OCI-LY3 (cell line): ENCODE measurements at regions not wholly inside any gene's neighbourhood (a gene's known extent, or its start where the extent isn't known, plus 50 kb on each side); places are given as distances from the start of the nearest gene placed in this dataset.

Experiments used
- H2AFZ ChIP-seq: fragments of 200-600, 300-600 bp; shearing (Covaris generic); 2 replicates; pipeline ENCODE4 v1.6.0; 2014; ENCODE audit warnings: antibody characterized with exemption, low read depth, low read length
- H3K27ac ChIP-seq: fragments of 200-600, 300-600 bp; sonication (generic); 2 replicates; pipeline ENCODE4 v1.5.1; 2014; ENCODE audit warnings: mild to moderate bottlenecking, low read length, moderate library complexity, mixed read lengths
- H3K27me3 ChIP-seq: fragments of 200-600, 300-600 bp; sonication (generic); 2 replicates; pipeline ENCODE4 v1.6.1; 2014; ENCODE audit warnings: low read depth, low read length, mixed read lengths
- H3K36me3 ChIP-seq: fragments of 200-600, 300-600 bp; sonication (generic); replicated peaks from 2 replicates; pipeline ENCODE3; 2014; ENCODE audit warnings: low read depth, low read length, mixed read lengths
- H3K4me1 ChIP-seq: fragments of 300-600, 200-600 bp; sonication (generic); 2 replicates; pipeline ENCODE4 v1.6.1; 2014; ENCODE audit warnings: low read length, mixed read lengths
- H3K4me2 ChIP-seq: fragments of 200-600, 300-600 bp; sonication (generic); 2 replicates; pipeline ENCODE4 v1.6.1; 2014; ENCODE audit warnings: low read length, mixed read lengths
- H3K4me3 ChIP-seq: fragments of 300-600, 200-600 bp; sonication (generic); 2 replicates; pipeline ENCODE4 v1.5.1; 2014; ENCODE audit warnings: antibody characterized with exemption, mild to moderate bottlenecking, low read length, moderate library complexity
- H3K79me2 ChIP-seq: fragments of 300-600, 200-600 bp; shearing (Covaris generic); 2 replicates; pipeline ENCODE4 v1.6.1; 2014; ENCODE audit warnings: mild to moderate bottlenecking, low read length, mixed read lengths
- H3K9ac ChIP-seq: fragments of 300-600, 200-600 bp; shearing (Covaris generic); 2 replicates; pipeline ENCODE4 v1.6.0; 2014; ENCODE audit warnings: mild to moderate bottlenecking, low read length, moderate library complexity
- H3K9me3 ChIP-seq: fragments of 200-600, 300-600 bp; shearing (Covaris generic); 2 replicates; pipeline ENCODE4 v1.6.1; 2014; ENCODE audit warnings: low read length, mixed read lengths; ENCODE audit not compliant: insufficient read depth
- H4K20me1 ChIP-seq: fragments of 200-600, 300-600 bp; sonication (generic); 2 replicates; pipeline ENCODE4 v1.6.1; 2016; ENCODE audit warnings: low read length, mixed read lengths; ENCODE audit not compliant: insufficient read depth
- CTCF ChIP-seq: fragments of 200-600, 300-600 bp; sonication (generic); IDR thresholded peaks from 2 replicates; pipeline ENCODE4 v1.5.1; 2014; ENCODE audit warnings: antibody characterized with exemption, low read length, low read depth
- EZH2phosphoT487 ChIP-seq: fragments of 200-600 bp; shearing (Covaris generic); IDR thresholded peaks from 2 replicates; pipeline ENCODE4 v1.6.1; 2018; ENCODE audit warnings: antibody characterized with exemption, mixed run types, low read depth

- Histone ChIP-seq H3K9me3 (no peaks in the 10 kb centered on the region), H3K27ac (no peak overlapping the region), H3K4me1 (no peaks in the 10 kb centered on the region), H4K20me1 (no peaks in the 10 kb centered on the region), H3K9ac (no peak overlapping the region), H3K79me2 (no peaks in the 10 kb centered on the region), H2AFZ (no peak overlapping the region), H3K36me3 (no peaks in the 10 kb centered on the region), H3K4me2 (no peak overlapping the region), H3K27me3 (no peaks in the 10 kb centered on the region), H3K4me3 (no peak overlapping the region)
- no peak for TF ChIP-seq EZH2phosphoT487
- no peak for TF ChIP-seq CTCF
Observed at GRCh38 chr10:80952436-80952835, 414.7 kb downstream of the SH2D4B start.

GRCh38 chr10:80957161-80957560 lies 419.5 kb downstream of the SH2D4B start:
- Histone ChIP-seq H3K9me3 (no peaks in the 10 kb centered on the region), H3K36me3 (no peaks in the 10 kb centered on the region), H3K4me1 (no peaks in the 10 kb centered on the region), H3K9ac (no peak overlapping the region), H3K27ac (no peak overlapping the region), H3K4me2 (no peak overlapping the region), H4K20me1 (no peaks in the 10 kb centered on the region), H2AFZ (no peak overlapping the region), H3K79me2 (no peaks in the 10 kb centered on the region), H3K27me3 (no peaks in the 10 kb centered on the region), H3K4me3 (no peak overlapping the region)
- no peak for TF ChIP-seq EZH2phosphoT487
- TF ChIP-seq CTCF, result no peak

- H3K4me1 ChIP-seq, result peaks cover 12% of the 10 kb centered on the region
- no peak overlapping the region for H2AFZ ChIP-seq
- H3K9me3 ChIP-seq, result no peaks in the 10 kb centered on the region
- H3K4me3 ChIP-seq, result no peak overlapping the region
- no peaks in the 10 kb centered on the region for H3K79me2 ChIP-seq
- no peak overlapping the region for H3K4me2 ChIP-seq
- H3K36me3 ChIP-seq, result no peaks in the 10 kb centered on the region
- TF ChIP-seq EZH2phosphoT487, result no peak
- no peak for TF ChIP-seq CTCF
- H4K20me1 ChIP-seq, result no peaks in the 10 kb centered on the region
- no peaks in the 10 kb centered on the region for H3K27me3 ChIP-seq
- H3K9ac ChIP-seq, result no peak overlapping the region
- H3K27ac ChIP-seq, result no peak overlapping the region
Observed at GRCh38 chr10:80964179-80964578, 426.5 kb downstream of the SH2D4B start.

- TF ChIP-seq EZH2phosphoT487 (no peak), CTCF (no peak)
- no peaks in the 10 kb centered on the region for H3K9me3 ChIP-seq
- no peak overlapping the region for H2AFZ ChIP-seq
- H3K4me2 ChIP-seq, result peak overlapping the region; percentile 30
- no peak overlapping the region for H3K9ac ChIP-seq
- H3K4me1 ChIP-seq, result peaks cover 12% of the 10 kb centered on the region
- no peaks in the 10 kb centered on the region for H3K79me2 ChIP-seq
- H3K36me3 ChIP-seq, result no peaks in the 10 kb centered on the region
- 0 out of 2 replicates have a peak overlapping the region, but pooled peaks have one; percentile 0 for H3K4me3 ChIP-seq
- no peak overlapping the region; the same call in 1 of the 2 replicates for H3K27ac ChIP-seq
- no peaks in the 10 kb centered on the region for H4K20me1 ChIP-seq
- no peaks in the 10 kb centered on the region for H3K27me3 ChIP-seq
Observed at GRCh38 chr10:80964955-80965614, 427.4 kb downstream of the SH2D4B start.
